HepG2 (cell line): ENCODE measurements at regions not wholly inside any gene's neighbourhood (a gene's known extent, or its start where the extent isn't known, plus 50 kb on each side); places are given as distances from the start of the nearest gene placed in this dataset.

Source experiments
- CAMTA2 ChIP-seq: sonication (generic); formaldehyde crosslinking; IDR thresholded peaks from 2 replicates; pipeline ENCODE4 v1.4.0; 2020; ENCODE audit warnings: mild to moderate bottlenecking, missing genetic modification reagents, borderline replicate concordance
- CHD4 ChIP-seq: fragments of 200-600 bp; sonication (generic); IDR thresholded peaks from 2 replicates; pipeline ENCODE4 v1.7.0; 2017; ENCODE audit warnings: mild to moderate bottlenecking, low read length, borderline replicate concordance
- CTCF ChIP-seq: sonication (generic); formaldehyde crosslinking; IDR thresholded peaks from 2 replicates; pipeline ENCODE4 v1.5.0; 2020; ENCODE audit warnings: mild to moderate bottlenecking, missing genetic modification reagents, moderate library complexity
- MAZ ChIP-seq, 2 experiments: sonication (generic) in 1 of 2; formaldehyde crosslinking in 1 of 2; IDR thresholded peaks; 2 replicates each; pipeline versions ENCODE4 v1.5.0 to v1.6.1; 2012 to 2020; ENCODE audit warnings: low read depth in 2 of 2, mild to moderate bottlenecking in 2 of 2, borderline replicate concordance in 1 of 2, improper control_type of control experiment in 1 of 2, low read length in 1 of 2, missing genetic modification reagents in 1 of 2, moderate library complexity in 1 of 2
- THAP7 ChIP-seq: sonication (generic); formaldehyde crosslinking; IDR thresholded peaks from 2 replicates; pipeline ENCODE4 v1.8.1; 2023; ENCODE audit warnings: mild to moderate bottlenecking, missing genetic modification reagents
- TP53 ChIP-seq: sonication (generic); formaldehyde crosslinking; conservative IDR thresholded peaks from 2 replicates; pipeline ENCODE4 v1.4.0; 2020; ENCODE audit warnings: missing genetic modification reagents
- ZFP1 ChIP-seq: IDR thresholded peaks from 2 replicates; pipeline ENCODE4 v1.6.1; 2016
- ZNF414 ChIP-seq: sonication (generic); formaldehyde crosslinking; IDR thresholded peaks from 2 replicates; pipeline ENCODE4 v1.5.0; 2020; ENCODE audit warnings: missing genetic modification reagents
- ZNF558 ChIP-seq: sonication (generic); formaldehyde crosslinking; IDR thresholded peaks from 2 replicates; pipeline ENCODE4 v1.9.0; 2022; ENCODE audit warnings: mild to moderate bottlenecking, missing genetic modification reagents, borderline replicate concordance
- ZNF576 ChIP-seq: sonication (generic); formaldehyde crosslinking; IDR thresholded peaks from 2 replicates; pipeline ENCODE4 v1.4.0; 2020; ENCODE audit warnings: mild to moderate bottlenecking, missing genetic modification reagents
- ZNF670 ChIP-seq: sonication (generic); formaldehyde crosslinking; IDR thresholded peaks from 2 replicates; pipeline ENCODE4 v1.8.0; 2022; ENCODE audit warnings: mild to moderate bottlenecking, missing genetic modification reagents, borderline replicate concordance
- ZNF841 ChIP-seq: sonication (generic); formaldehyde crosslinking; IDR thresholded peaks from 2 replicates; pipeline ENCODE4 v1.8.1; 2023; ENCODE audit warnings: missing genetic modification reagents, borderline replicate concordance

GRCh38 chr10:23897861-23898260 lies 311.1 kb upstream of the KIAA1217 start:
- no peak for TF ChIP-seq ZFP1 (CRISPR knock-in tag)
- TF ChIP-seq ZNF558 (CRISPR knock-in tag): no peak
- TF ChIP-seq ZNF414 (CRISPR knock-in tag): no peak
- TF ChIP-seq CTCF (CRISPR knock-in tag): no peak
- TF ChIP-seq TP53: no peak
- no peak for TF ChIP-seq THAP7 (CRISPR knock-in tag)
- no peak for TF ChIP-seq MAZ (IDR thresholded peaks at IDR 0.05; ENCODE audit: borderline replicate concordance, low read depth, low read length)
- TF ChIP-seq MAZ (CRISPR knock-in tag; IDR thresholded peaks at IDR 0.05; ENCODE audit: low read depth): no peak
- TF ChIP-seq ZNF576 (CRISPR knock-in tag): no peak
- TF ChIP-seq CHD4: no peak
- TF ChIP-seq ZNF841: no peak
- no peak for TF ChIP-seq CAMTA2 (CRISPR knock-in tag)
- TF ChIP-seq ZNF670: no peak
